ENCODE measurements at regions not wholly inside any gene's neighbourhood (a gene's known extent, or its start where the extent isn't known, plus 50 kb on each side); places are given as distances from the start of the nearest gene placed in this dataset.

- Histone ChIP-seq H2AFZ (ENCODE audit: low read depth, low read length, poor library complexity, severe bottlenecking) (no peak overlapping the region), H3K4me1 (ENCODE audit: control insufficient read depth in 1 of 2, insufficient read depth in 2 of 2, low read length in 2 of 2) (no peaks in the 10 kb centered on the region), H3K4me3 (replicated peaks in 1 of 2; ENCODE audit: low read depth in 1 of 2, low read length in 2 of 2) (no peak overlapping the region), H3K79me2 (ENCODE audit: insufficient read depth, low read length) (no peaks in the 10 kb centered on the region), H3K9ac (ENCODE audit: low read length) (no peak overlapping the region), H3K9me2 (ENCODE audit: insufficient read depth) (no peaks in the 10 kb centered on the region), H3K27ac (ENCODE audit: low read depth, low read length) (no peak overlapping the region), H3K4me2 (ENCODE audit: low read length) (no peak overlapping the region), H3K27me3 (ENCODE audit: insufficient read depth, low read length) (peaks cover 3% of the 10 kb centered on the region; the same call in 1 of the 2 replicates), H3K36me3 (ENCODE audit: control insufficient read depth in 1 of 2, insufficient read depth in 2 of 2, low read length in 2 of 2) (no peaks in the 10 kb centered on the region), H3K9me3 (ENCODE audit: control insufficient read depth in 1 of 2, insufficient read depth in 1 of 2, low read depth in 1 of 2, low read length in 2 of 2) (no peaks in the 10 kb centered on the region), H4K20me1 (ENCODE audit: insufficient read depth) (no peaks in the 10 kb centered on the region)
- ATAC-seq (no peak), DNase-seq (ENCODE audit: low read depth, low spot score) (no peak)
- POLR2A ChIA-PET: no interaction called here
- RAD21 ChIA-PET (ENCODE audit: low non-redundant PET in 1 of 2, low total read pairs in 2 of 2, uncharacterized antibody in 2 of 2, unreplicated experiment in 2 of 2): no interaction called here
- CTCF ChIA-PET: no interaction called here
- TF ChIP-seq SP1 (IDR thresholded peaks at IDR 0.05; ENCODE audit: low read depth): no peak
- TF ChIP-seq JUND (IDR thresholded peaks at IDR 0.05): no peak
- no peak for TF ChIP-seq EZH2 (IDR thresholded peaks at IDR 0.05)
- no peak for TF ChIP-seq POLR2A (IDR thresholded peaks at IDR 0.05; ENCODE audit: borderline replicate concordance, extremely low read depth, insufficient read depth, insufficient read length)
- TF ChIP-seq YY1 (IDR thresholded peaks at IDR 0.05; ENCODE audit: extremely low read depth, insufficient replicate concordance, low read depth, low read length): no peak
- no peak for TF ChIP-seq ELF1 (IDR thresholded peaks at IDR 0.05; ENCODE audit: borderline replicate concordance, low read depth)
- TF ChIP-seq SRF (IDR thresholded peaks at IDR 0.05; ENCODE audit: low read depth): no peak
- TF ChIP-seq ZBTB33 (IDR thresholded peaks at IDR 0.05; ENCODE audit: extremely low read depth, insufficient replicate concordance, low read length): no peak
- no peak for TF ChIP-seq TCF7L2 (IDR thresholded peaks at IDR 0.05; ENCODE audit: borderline replicate concordance, extremely low read depth, insufficient read depth, insufficient read length)
- TF ChIP-seq ZFX (IDR thresholded peaks at IDR 0.05): no peak
- BruUV-seq (replicated peaks): no TSS peak
- intact Hi-C loops (cut with micrococcal nuclease): no loop called here
Measured at GRCh38 chr15:93451822-93452221, 362.8 kb upstream of the RGMA start.

DNA sequence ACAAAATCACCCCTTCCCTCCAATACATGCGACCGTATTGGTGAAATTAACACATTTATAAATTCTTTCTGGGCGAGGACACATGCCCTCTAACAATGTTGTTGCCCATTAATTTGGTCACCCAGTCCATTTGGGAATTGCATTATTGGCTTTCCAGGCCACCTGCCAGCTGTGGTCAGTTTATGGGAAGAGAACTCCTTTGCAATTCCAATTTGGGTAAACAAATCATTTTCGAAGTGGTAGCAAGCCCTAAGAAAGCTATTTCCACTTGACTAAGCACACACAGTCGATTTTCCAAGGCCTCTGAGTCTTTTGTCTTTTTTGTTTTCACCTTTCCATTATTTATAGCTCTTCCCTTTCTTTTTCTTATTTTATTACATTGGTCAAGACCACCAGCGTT lies 362.3 kb upstream of the RGMA start:
- Histone ChIP-seq H3K9ac (ENCODE audit: low read length) (no peak overlapping the region), H4K20me1 (ENCODE audit: insufficient read depth) (no peaks in the 10 kb centered on the region), H3K27ac (ENCODE audit: low read depth, low read length) (no peak overlapping the region), H3K36me3 (ENCODE audit: control insufficient read depth in 1 of 2, insufficient read depth in 2 of 2, low read length in 2 of 2) (no peaks in the 10 kb centered on the region), H2AFZ (ENCODE audit: low read depth, low read length, poor library complexity, severe bottlenecking) (no peak overlapping the region), H3K79me2 (ENCODE audit: insufficient read depth, low read length) (no peaks in the 10 kb centered on the region), H3K27me3 (ENCODE audit: insufficient read depth, low read length) (peaks cover 3% of the 10 kb centered on the region; the same call in 1 of the 2 replicates), H3K9me3 (ENCODE audit: control insufficient read depth in 1 of 2, insufficient read depth in 1 of 2, low read depth in 1 of 2, low read length in 2 of 2) (no peaks in the 10 kb centered on the region), H3K9me2 (ENCODE audit: insufficient read depth) (no peaks in the 10 kb centered on the region), H3K4me2 (ENCODE audit: low read length) (no peak overlapping the region), H3K4me1 (ENCODE audit: control insufficient read depth in 1 of 2, insufficient read depth in 2 of 2, low read length in 2 of 2) (no peaks in the 10 kb centered on the region), H3K4me3 (replicated peaks in 1 of 2; ENCODE audit: low read depth in 1 of 2, low read length in 2 of 2) (no peak overlapping the region)
- CTCF ChIA-PET: no interaction called here
- intact Hi-C loops (cut with micrococcal nuclease): no loop called here
- RAD21 ChIA-PET (ENCODE audit: low non-redundant PET in 1 of 2, low total read pairs in 2 of 2, uncharacterized antibody in 2 of 2, unreplicated experiment in 2 of 2): no interaction called here
- no peak for DNase-seq (ENCODE audit: low read depth, low spot score)
- no peak for ATAC-seq
- BruUV-seq (replicated peaks): no TSS peak
- POLR2A ChIA-PET: no interaction called here
- TF ChIP-seq CEBPB (IDR thresholded peaks at IDR 0.05; ENCODE audit: low read depth) (no peak), POLR2A (IDR thresholded peaks at IDR 0.05; ENCODE audit: borderline replicate concordance, extremely low read depth, insufficient read depth, insufficient read length) (no peak), CBX3 (IDR thresholded peaks at IDR 0.05; ENCODE audit: low read depth) (no peak), REST (IDR thresholded peaks at IDR 0.05; ENCODE audit: low read depth) (no peak), ZBTB33 (IDR thresholded peaks at IDR 0.05; ENCODE audit: extremely low read depth, insufficient replicate concordance, low read length) (no peak), RAD21 (IDR thresholded peaks at IDR 0.05; ENCODE audit: low read depth) (no peak), FOSL1 (IDR thresholded peaks at IDR 0.05; ENCODE audit: low read depth) (no peak)
